Liver (tissue), 7 donors: ENCODE measurements at regions not wholly inside any gene's neighbourhood (a gene's known extent, or its start where the extent isn't known, plus 50 kb on each side); places are given as distances from the start of the nearest gene placed in this dataset.
A peak's percentile ranks its signal among the peaks of the same experiment; 100 is the strongest.

Experiments used
- DNase-seq: peaks from one replicate; pipeline ENCODE4 v3.0.0-alpha.2; 2017; ENCODE audit warnings: low spot score
- H3K27ac ChIP-seq, 2 donors: one replicate each; pipeline ENCODE4 v1.7.0; 2013; ENCODE audit warnings: inconsistent platforms in 2 of 2, low read length in 2 of 2, control low read depth in 1 of 2, low read depth in 1 of 2, mild to moderate bottlenecking in 1 of 2
- H3K27me3 ChIP-seq, 4 donors: one replicate each; pipeline versions ENCODE4 v1.6.1 to v1.7.0; 2013; ENCODE audit warnings: low read length in 3 of 4, inconsistent platforms in 1 of 4, mild to moderate bottlenecking in 1 of 4, moderate library complexity in 1 of 4; ENCODE audit not compliant: control insufficient read depth in 4 of 4, insufficient read depth in 4 of 4
- H3K36me3 ChIP-seq, 4 donors: one replicate each; pipeline versions ENCODE4 v1.6.1 to v1.7.0; 2013; ENCODE audit warnings: low read length in 3 of 4, mild to moderate bottlenecking in 3 of 4, low read depth in 1 of 4, moderate library complexity in 1 of 4; ENCODE audit not compliant: control insufficient read depth in 4 of 4, insufficient read depth in 3 of 4
- H3K4me1 ChIP-seq, 4 donors: one replicate each; pipeline versions ENCODE4 v1.6.1 to v1.7.0; 2013; ENCODE audit warnings: low read length in 3 of 4, mild to moderate bottlenecking in 3 of 4, moderate library complexity in 1 of 4; ENCODE audit not compliant: control insufficient read depth in 4 of 4, insufficient read depth in 4 of 4
- H3K4me3 ChIP-seq, 3 donors: one replicate each; pipeline versions ENCODE4 v1.6.1 to v1.7.0; 2013; ENCODE audit warnings: low read length in 3 of 3, control low read depth in 1 of 3, low read depth in 1 of 3, mild to moderate bottlenecking in 1 of 3
- H3K9ac ChIP-seq, 2 donors: one replicate each; pipeline ENCODE4 v1.7.0; 2013; ENCODE audit warnings: low read length in 2 of 2, mild to moderate bottlenecking in 2 of 2, moderate library complexity in 2 of 2, control low read depth in 1 of 2, low read depth in 1 of 2
- H3K9me3 ChIP-seq, 4 donors: one replicate each; pipeline versions ENCODE4 v1.6.1 to v1.7.0; 2013; ENCODE audit warnings: low read length in 3 of 4; ENCODE audit not compliant: control insufficient read depth in 4 of 4
- EGR1 ChIP-seq, 2 donors: IDR thresholded peaks; 2 replicates each; pipeline ENCODE4 v1.6.1; 2016 to 2018; ENCODE audit warnings: antibody characterized with exemption in 2 of 2, low read depth in 2 of 2
- FOXA1 ChIP-seq: IDR thresholded peaks from 2 replicates; pipeline ENCODE4 v1.6.1; 2016; ENCODE audit warnings: antibody characterized with exemption
- FOXA2 ChIP-seq: IDR thresholded peaks from 2 replicates; pipeline ENCODE4 v1.6.1; 2016; ENCODE audit warnings: antibody characterized with exemption
- HNF4A ChIP-seq, 2 donors: conservative IDR thresholded peaks; 2 replicates each; pipeline ENCODE4 v1.6.1; 2016; ENCODE audit warnings: antibody characterized with exemption in 2 of 2, mild to moderate bottlenecking in 2 of 2
- JUND ChIP-seq, 2 donors: IDR thresholded peaks; 2 replicates each; pipeline ENCODE4 v1.6.1; 2016; ENCODE audit warnings: antibody characterized with exemption in 2 of 2
- MAX ChIP-seq: IDR thresholded peaks from 2 replicates; pipeline ENCODE4 v1.6.1; 2016; ENCODE audit warnings: antibody characterized with exemption
- NR2F2 ChIP-seq: IDR thresholded peaks from 2 replicates; pipeline ENCODE4 v1.6.1; 2016; ENCODE audit warnings: antibody characterized with exemption
- RAD21 ChIP-seq, 2 donors: IDR thresholded peaks; 2 replicates each; pipeline ENCODE4 v1.6.1; 2016; ENCODE audit warnings: antibody characterized with exemption in 2 of 2, mild to moderate bottlenecking in 2 of 2
- REST ChIP-seq: IDR thresholded peaks from 2 replicates; pipeline ENCODE4 v1.6.1; 2016; ENCODE audit warnings: antibody characterized with exemption, mild to moderate bottlenecking
- RXRA ChIP-seq, 2 donors: IDR thresholded peaks; 2 replicates each; pipeline ENCODE4 v1.6.1; 2017 to 2018; ENCODE audit warnings: antibody characterized with exemption in 2 of 2, mild to moderate bottlenecking in 1 of 2
- SP1 ChIP-seq: IDR thresholded peaks from 2 replicates; pipeline ENCODE4 v1.6.1; 2018; ENCODE audit warnings: antibody characterized with exemption, mild to moderate bottlenecking
- TAF1 ChIP-seq: conservative IDR thresholded peaks from 2 replicates; pipeline ENCODE4 v1.6.1; 2016; ENCODE audit warnings: antibody characterized with exemption, mild to moderate bottlenecking
- YY1 ChIP-seq: IDR thresholded peaks from 2 replicates; pipeline ENCODE4 v1.6.1; 2016; ENCODE audit warnings: antibody characterized with exemption, mild to moderate bottlenecking
- ZBTB33 ChIP-seq: IDR thresholded peaks from 2 replicates; pipeline ENCODE4 v1.6.1; 2016; ENCODE audit warnings: antibody characterized with exemption
- WGBS: extraction: QIAGEN DNeasy Blood & Tissue Kit; methylation state at CpG from one replicate; pipeline ENCODE4 v1.1.7; 2013; 5-methylcytosine and 5-hydroxymethylcytosine counted together
- donor health status: healthy.
- donor health status: healthy.
- donor health status: healthy.
- donor health status: healthy.

GRCh38 chr2:237205043-237205541 lies 119.4 kb downstream of the COPS8 start:
- peaks cover 0 to 2% (median 0%) of the 10 kb centered on the region in 4 donors for H3K27me3 ChIP-seq
- no peak overlapping the region for H3K4me3 ChIP-seq
- no peaks in the 10 kb centered on the region for H3K36me3 ChIP-seq
- TF ChIP-seq YY1 (no peak), JUND (IDR thresholded peaks at IDR 0.05) (no peak), NR2F2 (no peak), RAD21 (IDR thresholded peaks at IDR 0.05) (no peak)
- no peak for DNase-seq
- no peaks in the 10 kb centered on the region for H3K4me1 ChIP-seq
- H3K9me3 ChIP-seq, result peaks cover 0 to 3% (median 1%) of the 10 kb centered on the region in 4 donors
- no peak overlapping the region for H3K27ac ChIP-seq
- no peak overlapping the region for H3K9ac ChIP-seq
- WGBS, result 88% methylated on average over 8 of the region's 8 CpGs

GRCh38 chr2:237205561-237205971 lies 119.9 kb downstream of the COPS8 start:
- TF ChIP-seq MAX, result no peak
- no peak for TF ChIP-seq HNF4A (conservative IDR thresholded peaks at IDR 0.05)
- no peak for TF ChIP-seq FOXA1
- no peak for TF ChIP-seq YY1
- TF ChIP-seq SP1, result no peak
- TF ChIP-seq FOXA2, result no peak
- TF ChIP-seq ZBTB33, result no peak
- TF ChIP-seq TAF1, result no peak
- no peak for TF ChIP-seq NR2F2
- no peak for DNase-seq
- no peaks in the 10 kb centered on the region for H3K9me3 ChIP-seq
- H3K27ac ChIP-seq, result no peak overlapping the region
- 77% methylated on average over 8 of the region's 8 CpGs for WGBS
- peaks cover 0 to 2% (median 0%) of the 10 kb centered on the region in 4 donors for H3K27me3 ChIP-seq
- no peak overlapping the region for H3K9ac ChIP-seq
- no peak overlapping the region for H3K4me3 ChIP-seq
- no peaks in the 10 kb centered on the region for H3K36me3 ChIP-seq
- H3K4me1 ChIP-seq, result no peaks in the 10 kb centered on the region

GRCh38 chr2:237207646-237208045 lies 122.0 kb downstream of the COPS8 start:
- no peak overlapping the region for H3K4me3 ChIP-seq
- peaks cover 0 to 2% (median 0%) of the 10 kb centered on the region in 4 donors for H3K27me3 ChIP-seq
- DNase-seq, result no peak
- no peaks in the 10 kb centered on the region for H3K4me1 ChIP-seq
- WGBS, result 43% methylated on average over 7 of the region's 7 CpGs
- H3K9ac ChIP-seq, result no peak overlapping the region
- no peaks in the 10 kb centered on the region for H3K36me3 ChIP-seq
- H3K27ac ChIP-seq, result peak overlapping the region; percentile 31 to 46
- no peaks in the 10 kb centered on the region for H3K9me3 ChIP-seq
- TF ChIP-seq REST (no peak), JUND (IDR thresholded peaks at IDR 0.05) (no peak), RXRA (IDR thresholded peaks at IDR 0.05) (peak in 1 of 2 donors; percentile 4), EGR1 (IDR thresholded peaks at IDR 0.05; ENCODE audit: low read depth in 2 of 2) (no peak)
